Bronchial epithelial cell (primary cell): ENCODE measurements at regions not wholly inside any gene's neighbourhood (a gene's known extent, or its start where the extent isn't known, plus 50 kb on each side); places are given as distances from the start of the nearest gene placed in this dataset.

Source experiments
- DNase-seq: peaks from one replicate; pipeline ENCODE4 v3.0.0-alpha.2; 2010; ENCODE audit warnings: low read depth
- FAIRE-seq: peaks from 2 replicates; lab custom pipeline; 2011; peaks lifted over from hg19 to GRCh38; lab: Jason Lieb, UNC
- H3K27me3 ChIP-seq: 2 replicates; pipeline ENCODE4 v1.5.1; 2011; ENCODE audit warnings: low read length; ENCODE audit not compliant: control insufficient read depth, insufficient read depth
- H3K36me3 ChIP-seq: 2 replicates; pipeline ENCODE4 v1.5.1; 2011; ENCODE audit warnings: low read length; ENCODE audit not compliant: control insufficient read depth, insufficient read depth
- H3K4me3 ChIP-seq: 2 replicates; pipeline ENCODE4 v1.5.1; 2011; ENCODE audit warnings: mild to moderate bottlenecking, low read depth, low read length, control low read depth
- CTCF ChIP-seq: IDR thresholded peaks from 2 replicates; pipeline ENCODE4 v1.5.1; 2011; ENCODE audit warnings: mild to moderate bottlenecking, moderate library complexity, low read length, control low read depth, inconsistent platforms; ENCODE audit not compliant: insufficient read depth, severe bottlenecking

GRCh38 chr4:53959343-53960120 is 104.9 kb downstream of the CHIC2 start:
- H3K36me3 ChIP-seq = no peaks in the 10 kb centered on the region
- H3K27me3 ChIP-seq = no peaks in the 10 kb centered on the region
- DNase-seq (no peak), FAIRE-seq (no peak)
- no peak overlapping the region for H3K4me3 ChIP-seq
- TF ChIP-seq CTCF = no peak

GRCh38 chr4:53956454-53956853 is 108.0 kb downstream of the CHIC2 start:
- Histone ChIP-seq H3K36me3 (no peaks in the 10 kb centered on the region), H3K4me3 (no peak overlapping the region), H3K27me3 (no peaks in the 10 kb centered on the region)
- DNase-seq (no peak), FAIRE-seq (no peak)
- TF ChIP-seq CTCF = no peak

GRCh38 chr4:53956053-53956452 is 108.4 kb downstream of the CHIC2 start:
- no peak for TF ChIP-seq CTCF
- Histone ChIP-seq H3K4me3 (no peak overlapping the region), H3K27me3 (no peaks in the 10 kb centered on the region), H3K36me3 (no peaks in the 10 kb centered on the region)
- FAIRE-seq (peak; percentile 83), DNase-seq (no peak)

- FAIRE-seq (no peak), DNase-seq (no peak)
- Histone ChIP-seq H3K4me3 (no peak overlapping the region), H3K27me3 (no peaks in the 10 kb centered on the region), H3K36me3 (no peaks in the 10 kb centered on the region)
- no peak for TF ChIP-seq CTCF
These were observed 113.0 kb downstream of the CHIC2 start for GRCh38 chr4:53951414-53951813.

GRCh38 chr4:53943345-53944085 is 120.9 kb downstream of the CHIC2 start:
- Histone ChIP-seq H3K27me3 (no peaks in the 10 kb centered on the region), H3K36me3 (no peaks in the 10 kb centered on the region), H3K4me3 (no peak overlapping the region)
- peak; percentile 97 for DNase-seq
- peak; percentile 64 for FAIRE-seq
- TF ChIP-seq CTCF = no peak

GRCh38 chr4:53942712-53943111 is 121.7 kb downstream of the CHIC2 start:
- H3K27me3 ChIP-seq = no peaks in the 10 kb centered on the region
- DNase-seq (no peak), FAIRE-seq (no peak)
- no peaks in the 10 kb centered on the region for H3K36me3 ChIP-seq
- no peak for TF ChIP-seq CTCF
- H3K4me3 ChIP-seq = no peak overlapping the region
